ENCODE measurements at regions not wholly inside any gene's neighbourhood (a gene's known extent, or its start where the extent isn't known, plus 50 kb on each side); places are given as distances from the start of the nearest gene placed in this dataset.

DNA sequence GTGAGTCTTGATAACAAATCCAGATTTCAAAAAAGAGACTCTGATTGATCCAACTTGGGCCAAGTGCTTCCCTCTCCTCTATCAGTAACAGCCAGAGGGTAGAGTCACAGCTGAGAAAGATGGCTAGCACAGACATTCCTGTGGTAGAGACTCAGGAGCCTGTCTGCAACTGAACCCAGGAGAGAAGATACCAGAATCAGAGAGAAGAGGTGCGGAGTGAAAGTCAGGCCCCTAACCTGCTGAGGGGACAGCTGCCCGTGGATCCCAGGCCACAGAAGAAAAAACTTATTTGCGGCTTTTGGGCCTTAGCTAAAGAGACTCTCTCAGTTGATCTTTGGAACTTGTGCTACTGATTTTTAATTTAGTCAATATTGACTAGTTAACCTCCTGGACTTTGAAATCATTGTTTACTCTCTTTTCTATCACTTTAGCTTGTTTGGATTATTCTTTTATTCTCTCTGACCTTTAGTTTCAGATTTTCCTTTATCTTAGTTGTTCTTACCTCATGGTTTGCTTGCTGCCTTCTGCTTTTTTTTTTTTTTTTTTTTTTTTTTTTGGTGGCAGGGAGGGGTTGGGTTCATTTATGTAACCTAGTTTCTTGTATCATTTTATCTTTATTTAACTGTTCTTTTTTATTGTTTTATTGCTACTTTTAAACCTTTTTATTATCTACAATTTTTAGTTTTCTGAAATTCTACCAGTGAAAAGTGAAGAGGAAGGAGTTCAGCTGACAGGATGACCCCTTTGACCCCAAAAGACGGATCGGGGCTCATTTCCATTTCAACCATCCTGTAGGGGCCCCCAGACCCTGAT lies 154.9 kb upstream of the KRR1 start:
- peaks cover 7% of the 10 kb centered on the region for H3K27me3 Mint-ChIP-seq
- H3K9me3 Mint-ChIP-seq, result no peaks in the 10 kb centered on the region
- ATAC-seq (no peak), DNase-seq (no peak)
- POLR2A ChIA-PET, result no interaction called here
- TF ChIP-seq, protein P1, sequence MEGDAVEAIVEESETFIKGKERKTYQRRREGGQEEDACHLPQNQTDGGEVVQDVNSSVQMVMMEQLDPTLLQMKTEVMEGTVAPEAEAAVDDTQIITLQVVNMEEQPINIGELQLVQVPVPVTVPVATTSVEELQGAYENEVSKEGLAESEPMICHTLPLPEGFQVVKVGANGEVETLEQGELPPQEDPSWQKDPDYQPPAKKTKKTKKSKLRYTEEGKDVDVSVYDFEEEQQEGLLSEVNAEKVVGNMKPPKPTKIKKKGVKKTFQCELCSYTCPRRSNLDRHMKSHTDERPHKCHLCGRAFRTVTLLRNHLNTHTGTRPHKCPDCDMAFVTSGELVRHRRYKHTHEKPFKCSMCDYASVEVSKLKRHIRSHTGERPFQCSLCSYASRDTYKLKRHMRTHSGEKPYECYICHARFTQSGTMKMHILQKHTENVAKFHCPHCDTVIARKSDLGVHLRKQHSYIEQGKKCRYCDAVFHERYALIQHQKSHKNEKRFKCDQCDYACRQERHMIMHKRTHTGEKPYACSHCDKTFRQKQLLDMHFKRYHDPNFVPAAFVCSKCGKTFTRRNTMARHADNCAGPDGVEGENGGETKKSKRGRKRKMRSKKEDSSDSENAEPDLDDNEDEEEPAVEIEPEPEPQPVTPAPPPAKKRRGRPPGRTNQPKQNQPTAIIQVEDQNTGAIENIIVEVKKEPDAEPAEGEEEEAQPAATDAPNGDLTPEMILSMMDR (IDR thresholded peaks at IDR 0.05), result no peak
- no peak overlapping the region for H3K27ac Mint-ChIP-seq
- H3K4me1 Mint-ChIP-seq (ENCODE audit: low read depth), result no peaks in the 10 kb centered on the region
- H3K36me3 Mint-ChIP-seq (ENCODE audit: low read depth), result no peaks in the 10 kb centered on the region
- no peak overlapping the region for H3K4me3 Mint-ChIP-seq
- CTCF ChIA-PET, result no interaction called here
- intact Hi-C loops (cut with micrococcal nuclease), result no loop called here

DNA sequence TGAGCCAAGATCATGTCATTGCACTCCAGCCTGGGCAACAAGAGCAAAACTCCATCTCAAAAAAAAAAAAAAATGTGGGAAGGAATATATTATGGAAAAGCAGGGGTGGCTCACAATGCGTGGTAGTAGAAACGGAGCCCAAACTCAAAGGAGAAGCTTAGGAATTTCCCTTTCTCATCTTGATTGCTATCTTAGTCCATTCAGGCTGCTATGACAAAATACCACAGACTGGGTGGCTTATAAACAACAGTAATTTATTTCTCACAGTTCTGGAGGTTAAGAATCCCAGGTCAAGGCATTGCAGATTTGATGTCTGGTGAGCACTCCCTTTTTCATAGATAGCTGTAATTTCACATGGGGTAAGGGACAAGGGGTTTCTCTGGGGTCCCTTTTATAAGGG lies 153.8 kb upstream of the KRR1 start:
- CTCF ChIA-PET, result interaction anchor here (0.6 kb wide), 1 partner anchor 296 kb away, joined by 3 read pairs; no protein-coding TSS in a partner anchor
- H3K27me3 Mint-ChIP-seq, result peaks cover 7% of the 10 kb centered on the region
- no peaks in the 10 kb centered on the region for H3K36me3 Mint-ChIP-seq (ENCODE audit: low read depth)
- H3K4me1 Mint-ChIP-seq (ENCODE audit: low read depth), result no peaks in the 10 kb centered on the region
- TF ChIP-seq, protein P1 (IDR thresholded peaks at IDR 0.05), result no peak
- H3K27ac Mint-ChIP-seq, result no peak overlapping the region
- intact Hi-C loops (cut with micrococcal nuclease), result no loop called here
- POLR2A ChIA-PET, result no interaction called here
- DNase-seq, result no peak
- no peak for ATAC-seq
- no peaks in the 10 kb centered on the region for H3K9me3 Mint-ChIP-seq
- no peak overlapping the region for H3K4me3 Mint-ChIP-seq

DNA sequence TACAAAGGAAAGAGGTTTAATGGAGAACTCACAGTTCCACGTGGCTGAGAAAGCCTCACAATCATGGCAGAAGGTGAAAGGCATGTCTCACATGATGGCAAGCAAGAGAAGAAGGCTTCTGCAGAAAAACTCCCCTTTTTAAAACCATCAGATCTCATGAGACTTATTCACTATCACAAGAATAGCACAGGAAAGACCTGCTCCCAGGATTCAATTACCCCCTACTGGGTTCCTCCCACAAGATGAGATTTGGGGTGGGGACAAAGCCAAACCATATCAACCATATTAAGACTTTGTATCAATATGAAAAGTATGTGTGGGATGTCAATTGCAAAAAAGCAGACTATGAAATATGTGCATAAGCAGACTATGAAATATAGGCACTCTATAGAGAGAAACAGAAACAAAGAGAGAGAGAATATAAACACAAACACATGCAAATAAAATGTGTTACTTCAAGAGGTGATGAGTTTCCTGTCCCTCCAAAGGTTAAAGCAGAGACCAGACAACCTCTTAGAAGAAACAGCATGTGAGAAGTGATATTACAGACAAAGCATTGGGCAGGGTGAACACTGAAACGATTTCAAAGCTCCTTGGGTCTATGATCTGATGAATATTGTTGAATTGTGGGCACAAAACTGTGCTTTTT lies 151.2 kb upstream of the KRR1 start:
- Mint-ChIP-seq H3K27ac (no peak overlapping the region), H3K36me3 (ENCODE audit: low read depth) (no peaks in the 10 kb centered on the region), H3K4me3 (no peak overlapping the region), H3K9me3 (no peaks in the 10 kb centered on the region), H3K4me1 (ENCODE audit: low read depth) (peaks cover 15% of the 10 kb centered on the region), H3K27me3 (peaks cover 7% of the 10 kb centered on the region)
- ATAC-seq (no peak), DNase-seq (no peak)
- ChIA-PET CTCF (no interaction called here), POLR2A (no interaction called here)
- TF ChIP-seq, protein P1 (IDR thresholded peaks at IDR 0.05), result no peak
- intact Hi-C loops (cut with micrococcal nuclease), result no loop called here

GRCh38 chr12:75661908-75662307 lies 150.5 kb upstream of the KRR1 start:
- H3K27me3 Mint-ChIP-seq, result peaks cover 5% of the 10 kb centered on the region
- intact Hi-C loops (cut with micrococcal nuclease), result no loop called here
- H3K36me3 Mint-ChIP-seq (ENCODE audit: low read depth), result no peaks in the 10 kb centered on the region
- POLR2A ChIA-PET, result no interaction called here
- H3K4me1 Mint-ChIP-seq (ENCODE audit: low read depth), result peaks cover 15% of the 10 kb centered on the region
- no peak overlapping the region for H3K4me3 Mint-ChIP-seq
- TF ChIP-seq, protein P1 (IDR thresholded peaks at IDR 0.05), result no peak
- no peak overlapping the region for H3K27ac Mint-ChIP-seq
- no peak for ATAC-seq
- DNase-seq, result no peak
- H3K9me3 Mint-ChIP-seq, result no peaks in the 10 kb centered on the region
- CTCF ChIA-PET, result interaction anchor here (1.1 kb wide), 1 partner anchor 135 kb away, joined by 3 read pairs; no protein-coding TSS in a partner anchor

DNA sequence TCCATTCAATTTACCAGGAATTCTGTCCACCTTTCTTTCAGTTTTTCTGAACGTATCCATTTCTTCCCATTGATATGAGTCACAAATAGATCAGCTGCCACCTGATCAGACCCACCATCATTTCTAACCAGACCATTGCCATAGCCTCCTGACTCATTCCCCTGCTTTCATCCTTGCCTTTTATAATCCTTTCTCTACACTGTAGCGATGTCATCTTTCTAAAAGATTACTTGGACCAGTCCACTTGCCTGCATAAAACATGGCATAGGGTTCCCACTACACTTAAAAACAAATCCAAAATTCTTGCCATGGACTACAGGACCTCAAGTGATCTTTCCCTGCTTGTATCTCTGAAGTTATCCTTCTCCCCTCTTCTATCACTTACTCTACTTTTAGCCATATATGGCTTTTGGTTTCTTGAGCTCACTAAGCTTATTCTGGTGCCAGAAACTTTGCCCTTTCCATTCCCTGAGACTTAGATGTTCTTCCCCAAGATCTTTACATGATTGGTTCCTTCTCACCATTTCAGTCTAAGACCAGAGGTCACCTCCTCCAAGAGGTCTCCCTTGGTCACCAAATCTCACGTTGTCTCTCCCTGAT lies 149.5 kb upstream of the KRR1 start:
- CTCF ChIA-PET, result interaction anchor here (1.1 kb wide), 1 partner anchor 134 kb away, joined by 3 read pairs; no protein-coding TSS in a partner anchor
- H3K27me3 Mint-ChIP-seq, result peaks cover 5% of the 10 kb centered on the region
- no peak overlapping the region for H3K4me3 Mint-ChIP-seq
- H3K27ac Mint-ChIP-seq, result no peak overlapping the region
- peaks cover 17% of the 10 kb centered on the region for H3K4me1 Mint-ChIP-seq (ENCODE audit: low read depth)
- H3K36me3 Mint-ChIP-seq (ENCODE audit: low read depth), result no peaks in the 10 kb centered on the region
- ATAC-seq (no peak), DNase-seq (no peak)
- POLR2A ChIA-PET, result no interaction called here
- no peaks in the 10 kb centered on the region for H3K9me3 Mint-ChIP-seq
- intact Hi-C loops (cut with micrococcal nuclease), result no loop called here
- TF ChIP-seq, protein P1 (IDR thresholded peaks at IDR 0.05), result no peak

All from activated CD8-positive, alpha-beta T cell treated with anti-CD3 and anti-CD28 coated beads for 36 hours (primary cell).